NCI-H1930 (cell line): ENCODE measurements at regions not wholly inside any gene's neighbourhood (a gene's known extent, or its start where the extent isn't known, plus 50 kb on each side); places are given as distances from the start of the nearest gene placed in this dataset.
"Not testable (repeated sequence)": the region's sequence is repeated elsewhere in the genome, so short reads cannot be mapped to it uniquely, and the experiment has no call there.

Source experiments
- DNase-seq, 2 experiments: peaks; one replicate each; lab custom pipeline; 2025; lab: John Stamatoyannopoulos, UW

GRCh38 chr15:23924686-23925085 lies 237.6 kb upstream of the NDN start:
- no peak for DNase-seq

GRCh38 chr15:23954931-23955330 lies 267.8 kb upstream of the NDN start:
- no peak for DNase-seq

GRCh38 chr15:23983500-23984259 lies 296.6 kb upstream of the NDN start:
- no peak for DNase-seq

DNA sequence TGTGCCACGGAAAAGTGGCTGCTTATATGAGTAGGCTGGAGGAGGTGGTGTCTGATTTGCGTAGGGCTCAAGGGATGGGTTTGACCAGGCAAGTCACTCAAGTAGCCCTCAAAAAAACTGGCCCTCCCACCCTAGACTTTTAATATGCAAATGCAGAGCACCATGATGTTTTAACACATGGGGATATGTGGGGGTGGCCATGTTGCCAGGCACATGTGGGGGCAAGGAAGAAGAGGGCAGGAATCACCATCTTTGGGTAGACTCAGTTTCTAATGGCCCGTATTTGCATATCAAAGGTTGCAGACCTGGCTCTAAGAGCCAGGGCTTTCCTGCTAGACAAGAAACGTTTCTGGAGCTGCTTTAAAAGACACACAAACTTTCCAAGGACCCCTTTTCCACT lies 307.2 kb upstream of the NDN start:
- DNase-seq: no peak

- DNase-seq: no peak
Observed at GRCh38 chr15:23998056-23998455, 311.0 kb upstream of the NDN start.

DNA sequence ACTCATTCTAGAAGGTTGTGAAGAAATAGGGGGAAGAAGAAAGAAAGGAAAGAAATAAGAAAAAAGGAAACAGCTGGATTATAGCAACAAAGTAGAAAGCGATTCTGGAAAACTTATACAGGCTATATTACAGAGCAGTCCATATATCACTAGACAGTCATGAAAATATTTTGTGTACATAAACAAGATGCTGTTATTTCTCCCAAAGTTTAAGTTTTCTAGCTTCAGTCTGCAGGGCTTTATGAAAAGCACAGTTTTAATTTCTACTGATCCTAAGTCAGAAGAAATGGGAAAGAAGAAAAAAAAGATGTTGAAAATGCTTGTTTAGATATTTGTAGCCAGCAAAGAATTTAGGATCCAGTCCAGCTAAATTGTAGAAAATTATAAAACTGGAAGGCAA lies 321.4 kb upstream of the NDN start:
- no peak for DNase-seq

DNA sequence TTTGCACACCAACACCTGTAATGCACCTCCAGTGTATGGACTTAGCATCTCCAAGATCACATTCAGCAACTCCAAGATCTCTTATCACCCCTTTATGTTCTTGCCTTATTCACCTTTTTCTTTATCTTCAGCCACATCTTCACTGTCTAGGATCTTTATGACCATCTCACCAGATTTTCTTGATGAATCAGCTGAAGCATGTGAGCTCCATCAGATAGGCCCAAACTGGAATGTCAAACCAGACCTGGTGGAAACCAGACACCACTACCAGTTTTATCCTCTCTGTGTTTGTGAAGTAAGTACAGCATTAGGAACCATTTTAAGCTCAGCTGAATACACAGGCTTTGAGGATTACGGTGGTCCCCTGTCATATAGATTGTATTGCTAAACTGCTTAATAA lies 330.4 kb upstream of the NDN start:
- no peak for DNase-seq

- no peak for DNase-seq
Observed at GRCh38 chr15:24039683-24040082, 352.6 kb upstream of the NDN start.

- DNase-seq: no peak
Observed at GRCh38 chr15:24054547-24055245, 367.6 kb upstream of the NDN start.

DNA sequence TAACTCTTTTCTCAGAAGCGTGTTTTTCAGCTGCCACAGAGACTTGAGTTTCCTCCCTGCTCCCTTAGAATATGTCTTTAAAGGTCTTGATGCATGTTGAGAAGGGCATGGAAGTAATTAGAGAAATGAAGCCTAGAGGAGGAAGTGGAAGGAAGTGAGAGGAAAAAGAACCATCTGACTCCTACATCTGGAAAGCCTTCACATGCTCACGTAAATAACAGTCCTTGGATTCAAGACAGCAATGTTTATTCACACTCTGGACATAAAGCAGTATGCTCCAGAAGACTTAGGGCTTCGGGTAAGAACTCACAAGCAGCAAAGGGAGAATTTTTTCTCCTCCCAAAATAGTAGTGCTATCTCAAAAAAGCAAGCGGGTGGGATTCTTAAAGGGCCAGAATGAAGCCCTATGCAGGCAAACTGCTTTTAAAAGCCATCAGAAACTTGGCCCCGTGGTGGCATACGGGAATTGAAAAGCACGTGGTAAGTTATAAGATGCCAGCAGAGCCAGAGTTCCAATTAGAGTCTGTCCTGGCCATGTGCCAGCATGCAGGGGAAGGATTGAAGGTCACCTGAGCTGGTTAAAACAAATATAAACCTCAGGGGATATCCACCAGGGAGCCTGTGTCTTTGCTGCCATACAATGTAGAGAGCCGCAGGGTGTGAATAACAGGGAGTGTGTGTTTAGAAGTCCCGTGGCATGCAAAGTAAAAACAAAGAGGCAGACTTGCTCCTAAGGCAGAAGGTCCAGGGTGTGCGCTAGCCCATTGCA lies 380.8 kb upstream of the NDN start:
- no peak for DNase-seq

GRCh38 chr15:24075420-24076089 lies 388.4 kb upstream of the NDN start:
- no peak for DNase-seq

DNA sequence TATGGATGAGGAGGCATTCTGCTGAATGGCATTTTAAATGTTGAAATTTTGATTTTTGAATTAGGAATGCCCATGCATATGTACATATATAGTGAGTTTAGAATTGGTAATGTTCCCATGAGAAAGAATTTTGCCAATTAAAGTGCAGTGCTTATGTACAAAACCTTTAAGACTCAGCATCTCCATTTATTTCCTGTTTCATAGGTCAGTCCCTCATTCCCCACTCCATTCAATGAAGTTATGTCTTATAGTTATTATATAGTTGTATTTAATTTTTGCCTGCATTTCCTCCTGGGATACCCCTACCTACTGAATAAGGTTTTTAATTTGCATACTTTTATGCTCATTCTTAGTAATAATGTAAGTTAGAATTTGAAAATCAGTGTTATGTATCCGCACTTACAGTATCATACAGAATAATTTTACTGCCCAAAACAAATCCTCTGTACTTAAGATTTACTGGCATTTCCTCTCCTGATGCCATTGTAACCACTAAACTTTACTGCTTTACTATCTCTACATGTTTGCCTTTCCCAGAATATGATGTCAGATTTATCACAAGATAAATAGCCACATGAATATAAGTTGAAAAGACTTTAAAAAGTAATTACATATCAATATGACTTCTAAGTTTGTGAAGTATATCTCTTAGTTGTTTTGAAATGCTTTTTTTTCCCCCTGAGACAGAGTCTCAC lies 389.1 kb upstream of the NDN start:
- no peak for DNase-seq

GRCh38 chr15:24078310-24079029 lies 391.4 kb upstream of the NDN start:
- no peak for DNase-seq

DNA sequence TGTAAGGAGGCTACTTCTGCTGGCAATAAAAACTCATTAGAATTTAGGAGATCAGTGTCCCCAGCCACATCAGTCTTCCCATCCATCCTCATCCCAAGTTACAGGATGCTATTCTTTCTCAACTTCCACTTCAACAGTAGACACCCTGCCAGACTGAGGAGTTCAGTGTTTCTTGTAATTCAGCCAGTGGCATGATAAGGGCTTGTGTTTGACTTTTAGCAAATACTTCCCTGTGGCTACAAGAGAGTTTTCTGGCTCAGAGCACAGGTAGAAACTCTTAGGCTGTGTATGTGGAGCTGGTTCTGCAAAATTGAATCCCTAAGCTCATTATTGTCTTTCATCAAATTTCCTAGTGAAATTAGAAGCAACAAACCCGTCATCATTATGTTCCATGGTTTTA lies 401.8 kb upstream of the NDN start:
- not testable (repeated sequence) for DNase-seq

- not testable (repeated sequence) for DNase-seq
Observed at GRCh38 chr15:24101503-24101902, 414.4 kb upstream of the NDN start.

GRCh38 chr15:24107524-24107923 lies 420.4 kb upstream of the NDN start:
- DNase-seq: not testable (repeated sequence)

GRCh38 chr15:24107948-24108347 lies 420.8 kb upstream of the NDN start:
- DNase-seq: not testable (repeated sequence)

DNA sequence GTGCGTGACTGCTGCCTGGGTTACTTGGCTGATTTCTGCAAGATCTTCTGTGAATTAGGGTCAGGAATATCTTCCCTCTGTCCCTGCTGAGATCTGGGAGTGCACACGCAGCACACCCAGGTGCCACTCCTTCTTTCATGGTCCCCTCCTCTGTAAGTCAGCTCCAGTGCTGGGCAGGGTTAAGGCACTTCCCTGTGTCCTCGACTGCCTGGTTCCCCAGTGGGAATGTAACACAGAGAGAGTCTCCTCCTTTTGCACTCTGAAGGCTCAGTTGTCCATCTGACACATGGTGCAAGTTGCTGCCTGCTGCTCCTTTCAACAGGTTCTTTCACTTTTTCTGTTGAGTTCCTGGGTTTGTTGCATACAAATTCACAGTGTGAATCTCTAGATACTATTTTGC lies 421.2 kb upstream of the NDN start:
- not testable (repeated sequence) for DNase-seq

GRCh38 chr15:24139622-24140021 lies 452.5 kb upstream of the NDN start:
- not testable (repeated sequence) for DNase-seq

DNA sequence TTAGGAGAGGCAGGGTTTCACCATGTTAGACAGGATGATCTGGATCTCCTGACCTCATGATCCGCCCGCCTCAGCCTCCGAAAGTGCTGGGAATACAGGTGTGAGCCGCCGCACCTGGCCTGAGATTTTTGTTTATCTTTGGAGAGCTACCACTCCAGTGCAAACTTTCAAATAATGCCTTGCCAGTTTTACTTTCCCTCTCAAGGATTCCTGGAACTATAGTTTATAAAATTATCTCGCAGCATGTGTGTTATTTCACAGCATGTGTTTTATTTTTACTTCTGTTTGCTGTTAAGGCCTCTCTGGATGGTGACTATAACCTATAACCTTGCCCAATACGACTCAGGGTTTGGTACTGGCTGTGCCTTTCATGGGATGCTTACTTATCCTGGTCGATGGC lies 458.0 kb upstream of the NDN start:
- not testable (repeated sequence) for DNase-seq

DNA sequence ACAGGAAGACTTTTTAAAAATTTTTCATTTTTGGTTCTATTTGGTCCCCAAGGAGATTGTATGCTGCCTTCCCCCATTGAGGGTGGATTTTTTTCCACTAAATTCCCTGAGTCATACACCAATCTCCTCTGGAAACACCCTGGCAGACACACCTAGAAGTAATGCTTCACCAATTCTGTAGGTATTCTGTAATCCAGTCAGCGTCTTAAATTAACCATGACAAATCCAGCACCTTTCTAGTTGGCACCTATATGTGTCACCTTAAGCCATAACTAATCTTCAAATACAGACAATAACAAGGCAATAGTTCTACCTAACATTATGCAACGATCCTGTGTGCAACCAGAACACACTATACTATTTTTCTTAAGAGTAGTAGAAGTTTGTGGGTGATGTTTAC lies 459.1 kb upstream of the NDN start:
- no peak for DNase-seq
